ENCODE measurements at regions not wholly inside any gene's neighbourhood (a gene's known extent, or its start where the extent isn't known, plus 50 kb on each side); places are given as distances from the start of the nearest gene placed in this dataset.

DNA sequence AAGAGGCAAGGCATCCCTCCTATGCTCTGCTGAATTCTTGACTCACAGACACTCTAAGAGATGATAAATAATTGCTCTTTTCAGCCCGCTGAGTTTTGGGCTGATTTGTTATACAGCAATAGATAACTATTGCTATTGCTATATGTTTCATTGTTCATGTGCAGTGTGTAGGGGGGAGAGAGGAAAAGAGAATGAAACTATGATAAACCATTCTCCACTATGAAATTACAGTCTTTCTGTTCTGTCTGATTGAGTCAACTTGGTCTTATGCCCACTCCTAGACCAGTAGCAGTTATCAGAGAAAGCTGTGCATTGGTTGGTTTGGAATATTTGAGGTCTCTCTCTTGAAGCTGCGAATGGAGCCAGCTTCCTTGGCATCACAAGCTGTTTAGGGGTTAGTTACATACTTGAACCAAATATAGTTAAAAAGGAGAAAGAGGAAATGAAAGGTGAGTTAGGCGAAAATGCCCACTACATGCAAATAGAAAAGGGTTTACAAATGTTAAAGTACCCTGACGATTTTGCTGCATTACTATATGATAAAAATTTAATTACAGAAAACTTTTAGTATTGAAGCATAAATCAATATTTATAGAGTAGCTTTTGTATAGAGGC is 136.3 kb upstream of the ACTBL2 start:
- TF ChIP-seq, protein P1, sequence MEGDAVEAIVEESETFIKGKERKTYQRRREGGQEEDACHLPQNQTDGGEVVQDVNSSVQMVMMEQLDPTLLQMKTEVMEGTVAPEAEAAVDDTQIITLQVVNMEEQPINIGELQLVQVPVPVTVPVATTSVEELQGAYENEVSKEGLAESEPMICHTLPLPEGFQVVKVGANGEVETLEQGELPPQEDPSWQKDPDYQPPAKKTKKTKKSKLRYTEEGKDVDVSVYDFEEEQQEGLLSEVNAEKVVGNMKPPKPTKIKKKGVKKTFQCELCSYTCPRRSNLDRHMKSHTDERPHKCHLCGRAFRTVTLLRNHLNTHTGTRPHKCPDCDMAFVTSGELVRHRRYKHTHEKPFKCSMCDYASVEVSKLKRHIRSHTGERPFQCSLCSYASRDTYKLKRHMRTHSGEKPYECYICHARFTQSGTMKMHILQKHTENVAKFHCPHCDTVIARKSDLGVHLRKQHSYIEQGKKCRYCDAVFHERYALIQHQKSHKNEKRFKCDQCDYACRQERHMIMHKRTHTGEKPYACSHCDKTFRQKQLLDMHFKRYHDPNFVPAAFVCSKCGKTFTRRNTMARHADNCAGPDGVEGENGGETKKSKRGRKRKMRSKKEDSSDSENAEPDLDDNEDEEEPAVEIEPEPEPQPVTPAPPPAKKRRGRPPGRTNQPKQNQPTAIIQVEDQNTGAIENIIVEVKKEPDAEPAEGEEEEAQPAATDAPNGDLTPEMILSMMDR (conservative IDR thresholded peaks at IDR 0.05) = no peak

DNA sequence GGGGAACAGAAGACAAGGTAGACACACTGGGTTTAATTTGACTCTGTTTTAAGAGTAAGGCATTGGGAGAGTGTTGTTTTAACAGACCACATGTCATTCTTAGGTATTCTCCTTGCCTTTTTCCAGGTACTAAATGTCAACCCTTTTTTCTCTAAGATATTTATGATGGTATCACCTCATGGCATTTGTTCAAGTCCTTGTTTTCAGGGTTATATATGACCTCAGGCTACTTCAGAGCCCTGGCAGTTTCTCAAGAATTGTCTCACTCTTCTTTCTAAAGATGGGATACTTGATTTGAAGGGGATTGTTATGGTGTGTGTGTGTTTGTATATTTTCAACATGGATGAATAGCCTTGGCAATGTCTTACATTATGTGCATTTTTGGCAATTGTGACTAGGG is 131.1 kb upstream of the ACTBL2 start:
- no peaks in the 10 kb centered on the region for H3K36me3 Mint-ChIP-seq (ENCODE audit: low read depth)
- H3K9me3 Mint-ChIP-seq = no peaks in the 10 kb centered on the region
- no peak overlapping the region for H3K27ac Mint-ChIP-seq (ENCODE audit: unreplicated experiment)
- H3K27me3 Mint-ChIP-seq (ENCODE audit: low read depth) = no peaks in the 10 kb centered on the region
- TF ChIP-seq, protein P1 (conservative IDR thresholded peaks at IDR 0.05) = no peak
- H3K4me3 Mint-ChIP-seq = no peak overlapping the region
- peaks cover 10% of the 10 kb centered on the region for H3K4me1 Mint-ChIP-seq
- no peak for DNase-seq (ENCODE audit: low read depth, low spot score)

More for the DNA sequence above, 136.3 kb upstream of the ACTBL2 start:
- H3K9me3 Mint-ChIP-seq = no peaks in the 10 kb centered on the region
- no peak for DNase-seq (ENCODE audit: low read depth, low spot score)
- no peak overlapping the region for H3K27ac Mint-ChIP-seq (ENCODE audit: unreplicated experiment)
- H3K36me3 Mint-ChIP-seq (ENCODE audit: low read depth) = no peaks in the 10 kb centered on the region
- H3K4me3 Mint-ChIP-seq = no peak overlapping the region
- H3K27me3 Mint-ChIP-seq (ENCODE audit: low read depth) = no peaks in the 10 kb centered on the region
- H3K4me1 Mint-ChIP-seq = no peaks in the 10 kb centered on the region

DNA sequence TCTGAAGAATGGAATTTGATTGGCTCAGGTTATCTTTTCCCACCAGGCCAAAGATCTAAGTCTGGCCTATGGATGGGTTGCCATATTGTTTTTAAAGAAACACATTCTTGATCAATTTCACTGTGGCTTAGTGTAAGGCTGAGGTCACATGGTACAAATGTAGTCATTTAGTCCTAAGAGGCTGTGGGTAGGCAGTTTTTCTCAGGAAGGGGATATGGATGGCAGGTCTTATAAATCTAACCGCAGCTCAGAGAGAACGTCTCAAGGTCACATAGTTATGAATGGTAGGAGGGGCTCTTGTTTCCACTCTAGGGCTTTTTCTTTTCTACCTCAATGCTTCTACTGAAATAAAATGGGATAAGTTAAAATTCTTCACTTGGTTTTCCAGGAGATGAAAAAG is 128.6 kb upstream of the ACTBL2 start:
- Mint-ChIP-seq H3K9me3 (peaks cover 2% of the 10 kb centered on the region), H3K27me3 (ENCODE audit: low read depth) (no peaks in the 10 kb centered on the region), H3K4me3 (no peak overlapping the region), H3K36me3 (ENCODE audit: low read depth) (no peaks in the 10 kb centered on the region), H3K4me1 (peaks cover 10% of the 10 kb centered on the region), H3K27ac (ENCODE audit: unreplicated experiment) (no peak overlapping the region)
- TF ChIP-seq, protein P1 (conservative IDR thresholded peaks at IDR 0.05) = no peak
- no peak for DNase-seq (ENCODE audit: low read depth, low spot score)

DNA sequence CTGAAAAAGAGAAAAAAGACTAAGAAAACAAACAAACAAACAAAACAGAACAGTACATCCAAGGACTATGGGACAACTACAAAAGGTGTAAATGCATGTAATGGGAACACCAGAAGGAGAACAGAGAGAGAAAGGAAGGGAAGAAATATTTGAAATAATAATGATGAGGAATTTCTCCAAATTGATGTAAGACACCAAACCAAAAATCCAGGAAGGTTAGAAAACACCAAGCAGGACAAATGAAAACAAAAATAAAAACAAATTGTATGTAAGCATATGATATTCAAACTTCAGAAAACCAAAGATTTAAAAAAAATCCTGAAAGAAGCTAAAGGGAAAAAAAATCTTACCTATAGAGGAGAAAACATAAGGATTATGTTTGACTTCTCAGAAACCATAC is 125.9 kb upstream of the ACTBL2 start:
- H3K9me3 Mint-ChIP-seq = peaks cover 9% of the 10 kb centered on the region
- DNase-seq (ENCODE audit: low read depth, low spot score) = no peak
- no peak overlapping the region for H3K4me3 Mint-ChIP-seq
- no peak overlapping the region for H3K27ac Mint-ChIP-seq (ENCODE audit: unreplicated experiment)
- peaks cover 10% of the 10 kb centered on the region for H3K4me1 Mint-ChIP-seq
- H3K36me3 Mint-ChIP-seq (ENCODE audit: low read depth) = no peaks in the 10 kb centered on the region
- TF ChIP-seq, protein P1 (conservative IDR thresholded peaks at IDR 0.05) = no peak
- H3K27me3 Mint-ChIP-seq (ENCODE audit: low read depth) = no peaks in the 10 kb centered on the region

DNA sequence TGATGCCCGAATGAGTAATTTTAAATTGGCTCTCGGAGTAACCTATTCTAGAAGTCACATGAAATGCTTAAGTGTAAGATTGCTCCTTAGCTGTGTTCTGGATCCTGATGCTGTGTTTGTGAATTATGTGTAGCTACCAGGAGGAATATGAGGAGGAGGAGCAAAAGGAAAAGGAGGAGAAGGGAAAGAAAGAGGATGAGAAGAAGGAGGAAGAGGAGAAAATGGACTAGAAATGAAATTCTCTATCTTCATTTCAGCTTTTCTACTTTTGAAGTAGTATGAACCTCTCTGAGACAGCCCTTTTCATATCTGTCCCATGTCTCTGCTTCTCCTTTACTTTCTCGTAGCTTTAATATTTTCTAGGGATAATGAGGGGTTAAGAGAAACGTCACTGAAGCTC is 119.4 kb upstream of the ACTBL2 start:
- H3K4me1 Mint-ChIP-seq = peaks cover 18% of the 10 kb centered on the region
- H3K4me3 Mint-ChIP-seq = no peak overlapping the region
- no peaks in the 10 kb centered on the region for H3K36me3 Mint-ChIP-seq (ENCODE audit: low read depth)
- no peak for DNase-seq (ENCODE audit: low read depth, low spot score)
- no peaks in the 10 kb centered on the region for H3K27me3 Mint-ChIP-seq (ENCODE audit: low read depth)
- no peak overlapping the region for H3K27ac Mint-ChIP-seq (ENCODE audit: unreplicated experiment)
- H3K9me3 Mint-ChIP-seq = peaks cover 7% of the 10 kb centered on the region
- TF ChIP-seq, protein P1 (conservative IDR thresholded peaks at IDR 0.05) = no peak
